ENCODE measurements at regions not wholly inside any gene's neighbourhood (a gene's known extent, or its start where the extent isn't known, plus 50 kb on each side); places are given as distances from the start of the nearest gene placed in this dataset.

- H3K9ac ChIP-seq (ENCODE audit: control insufficient read depth, extremely low read depth, insufficient read depth, low read length): no peak overlapping the region
- H3K4me1 ChIP-seq (ENCODE audit: control insufficient read depth, extremely low read depth, insufficient read depth, low read length): no peaks in the 10 kb centered on the region
- H2AFZ ChIP-seq (ENCODE audit: control insufficient read depth, low read length): no peak overlapping the region
- no peaks in the 10 kb centered on the region for H3K27me3 ChIP-seq (ENCODE audit: control insufficient read depth, extremely low read depth, insufficient read depth, low read length)
- no peak overlapping the region for H3K4me3 ChIP-seq (ENCODE audit: control insufficient read depth in 2 of 3, extremely low read depth in 1 of 3, insufficient read depth in 2 of 3, low read depth in 1 of 3, low read length in 3 of 3)
- H3K9me3 ChIP-seq (ENCODE audit: control insufficient read depth, low read depth, low read length): no peaks in the 10 kb centered on the region
- DNase-seq (ENCODE audit: low read depth, low spot score): no peak
- H3K9me1 ChIP-seq (ENCODE audit: control insufficient read depth, extremely low read depth, insufficient read depth, low read length): no peaks in the 10 kb centered on the region
- no peak for TF ChIP-seq EZH2 (IDR thresholded peaks at IDR 0.05; ENCODE audit: low read length)
- TF ChIP-seq CTCF (optimal IDR thresholded peaks at IDR 0.05 in 1 of 3, IDR thresholded peaks at IDR 0.05 in 1 of 3, conservative IDR thresholded peaks at IDR 0.05 in 1 of 3; ENCODE audit: extremely low read depth in 1 of 3, insufficient read depth in 2 of 3, low read length in 3 of 3): no peak
- H3K4me2 ChIP-seq (ENCODE audit: control insufficient read depth, extremely low read depth, insufficient read depth, low read depth, low read length): no peak overlapping the region
- FAIRE-seq: no peak
- H3K79me2 ChIP-seq (ENCODE audit: control insufficient read depth, insufficient read depth, low read length): no peaks in the 10 kb centered on the region
- dilution Hi-C loops (cut with MboI; ENCODE audit: extremely low pct_ligation_motif_present, low sequenced_read_pairs): no loop called here
- no peaks in the 10 kb centered on the region for H4K20me1 ChIP-seq (ENCODE audit: control insufficient read depth, extremely low read depth, insufficient read depth, low read length)
- no peaks in the 10 kb centered on the region for H3K36me3 ChIP-seq (ENCODE audit: control insufficient read depth in 2 of 2, extremely low read depth in 1 of 2, insufficient read depth in 2 of 2, low read length in 2 of 2)
- H3K27ac ChIP-seq (ENCODE audit: control insufficient read depth, insufficient read depth, low read length): no peak overlapping the region
Observed at GRCh38 chr13:86474971-86475370, 675.8 kb upstream of the SLITRK6 start.

- Histone ChIP-seq H3K4me1 (ENCODE audit: control insufficient read depth, extremely low read depth, insufficient read depth, low read length) (no peaks in the 10 kb centered on the region), H3K9me1 (ENCODE audit: control insufficient read depth, extremely low read depth, insufficient read depth, low read length) (no peaks in the 10 kb centered on the region), H3K9me3 (ENCODE audit: control insufficient read depth, low read depth, low read length) (no peaks in the 10 kb centered on the region), H3K4me2 (ENCODE audit: control insufficient read depth, extremely low read depth, insufficient read depth, low read depth, low read length) (no peak overlapping the region), H2AFZ (ENCODE audit: control insufficient read depth, low read length) (no peak overlapping the region), H3K9ac (ENCODE audit: control insufficient read depth, extremely low read depth, insufficient read depth, low read length) (no peak overlapping the region), H3K79me2 (ENCODE audit: control insufficient read depth, insufficient read depth, low read length) (no peaks in the 10 kb centered on the region), H3K27ac (ENCODE audit: control insufficient read depth, insufficient read depth, low read length) (no peak overlapping the region), H3K36me3 (ENCODE audit: control insufficient read depth in 2 of 2, extremely low read depth in 1 of 2, insufficient read depth in 2 of 2, low read length in 2 of 2) (no peaks in the 10 kb centered on the region), H4K20me1 (ENCODE audit: control insufficient read depth, extremely low read depth, insufficient read depth, low read length) (no peaks in the 10 kb centered on the region), H3K4me3 (ENCODE audit: control insufficient read depth in 2 of 3, extremely low read depth in 1 of 3, insufficient read depth in 2 of 3, low read depth in 1 of 3, low read length in 3 of 3) (no peak overlapping the region), H3K27me3 (ENCODE audit: control insufficient read depth, extremely low read depth, insufficient read depth, low read length) (no peaks in the 10 kb centered on the region)
- TF ChIP-seq CTCF (optimal IDR thresholded peaks at IDR 0.05 in 1 of 3, IDR thresholded peaks at IDR 0.05 in 1 of 3, conservative IDR thresholded peaks at IDR 0.05 in 1 of 3; ENCODE audit: extremely low read depth in 1 of 3, insufficient read depth in 2 of 3, low read length in 3 of 3) (no peak), EZH2 (IDR thresholded peaks at IDR 0.05; ENCODE audit: low read length) (no peak)
- dilution Hi-C loops (cut with MboI; ENCODE audit: extremely low pct_ligation_motif_present, low sequenced_read_pairs): no loop called here
- DNase-seq (ENCODE audit: low read depth, low spot score): no peak
- FAIRE-seq: no peak
Observed at GRCh38 chr13:86476656-86477055, 677.4 kb upstream of the SLITRK6 start.
